Body of pancreas (tissue), 4 donors: ENCODE measurements at regions not wholly inside any gene's neighbourhood (a gene's known extent, or its start where the extent isn't known, plus 50 kb on each side); places are given as distances from the start of the nearest gene placed in this dataset.

Experiments
- CTCF ChIP-seq, 7 experiments: fragments of 450-650 bp in 4 of 7; fragments of 200-600 bp in 3 of 7; sonication (generic) in 3 of 7; IDR thresholded peaks; one replicate each; pipeline ENCODE4 v1.5.1; 2016 to 2019; ENCODE audit warnings: antibody characterized with exemption in 7 of 7
- POLR2A ChIP-seq, 3 donors: fragments of 450-650 bp; IDR thresholded peaks; one replicate each; pipeline ENCODE4 v1.6.1; 2016; ENCODE audit warnings: antibody characterized with exemption in 3 of 3, mild to moderate bottlenecking in 2 of 3

GRCh38 chr12:97948591-97948990 is 486.0 kb downstream of the RMST start:
- TF ChIP-seq CTCF (IDR thresholded peaks at IDR 0.05) = no peak
- no peak for TF ChIP-seq POLR2A (IDR thresholded peaks at IDR 0.05)
